Activated CD4-positive, alpha-beta T cell treated with anti-CD3 and anti-CD28 coated beads, Interleukin-2, amount 10 ng/mL, durations not matched to agents 24 days and 14 days (primary cell): ENCODE measurements at regions not wholly inside any gene's neighbourhood (a gene's known extent, or its start where the extent isn't known, plus 50 kb on each side); places are given as distances from the start of the nearest gene placed in this dataset.

Experiments used
- DNase-seq: peaks from one replicate; pipeline ENCODE4 v3.0.0; 2022
- H3K27ac Mint-ChIP-seq: one replicate; pipeline ENCODE4 v1.8.0; 2022; ENCODE audit warnings: mild to moderate bottlenecking, mixed read lengths
- H3K27me3 Mint-ChIP-seq: one replicate; pipeline ENCODE4 v1.8.0; 2022; ENCODE audit warnings: mixed read lengths
- H3K36me3 Mint-ChIP-seq: one replicate; pipeline ENCODE4 v1.8.0; 2022; ENCODE audit warnings: low read depth, mild to moderate bottlenecking, mixed read lengths
- H3K4me1 Mint-ChIP-seq: one replicate; pipeline ENCODE4 v1.8.0; 2021; ENCODE audit warnings: mixed read lengths
- H3K4me3 Mint-ChIP-seq: one replicate; pipeline ENCODE4 v1.8.0; 2022; ENCODE audit warnings: mild to moderate bottlenecking, moderate library complexity, mixed read lengths
- H3K9me3 Mint-ChIP-seq: one replicate; pipeline ENCODE4 v1.8.0; 2021; ENCODE audit warnings: mixed read lengths
- intact Hi-C: fragments of 100-400 bp; cut with micrococcal nuclease; formaldehyde crosslinking; loops from one replicate; pipeline ENCODE4 v1.15.1; 2023

GRCh38 chr7:137094-137891, 55.1 kb upstream of the FAM20C start:
- intact Hi-C loops = no loop called here
- Mint-ChIP-seq H3K36me3 (no peaks in the 10 kb centered on the region), H3K27ac (no peak overlapping the region), H3K4me1 (no peaks in the 10 kb centered on the region), H3K27me3 (peaks cover 3% of the 10 kb centered on the region), H3K4me3 (no peak overlapping the region), H3K9me3 (no peaks in the 10 kb centered on the region)
- no peak for DNase-seq

GRCh38 chr7:139131-139530, 53.2 kb upstream of the FAM20C start:
- Mint-ChIP-seq H3K36me3 (no peaks in the 10 kb centered on the region), H3K4me1 (no peaks in the 10 kb centered on the region), H3K4me3 (no peak overlapping the region), H3K9me3 (no peaks in the 10 kb centered on the region), H3K27me3 (peaks cover 3% of the 10 kb centered on the region), H3K27ac (no peak overlapping the region)
- DNase-seq = no peak
- intact Hi-C loops = no loop called here

DNA sequence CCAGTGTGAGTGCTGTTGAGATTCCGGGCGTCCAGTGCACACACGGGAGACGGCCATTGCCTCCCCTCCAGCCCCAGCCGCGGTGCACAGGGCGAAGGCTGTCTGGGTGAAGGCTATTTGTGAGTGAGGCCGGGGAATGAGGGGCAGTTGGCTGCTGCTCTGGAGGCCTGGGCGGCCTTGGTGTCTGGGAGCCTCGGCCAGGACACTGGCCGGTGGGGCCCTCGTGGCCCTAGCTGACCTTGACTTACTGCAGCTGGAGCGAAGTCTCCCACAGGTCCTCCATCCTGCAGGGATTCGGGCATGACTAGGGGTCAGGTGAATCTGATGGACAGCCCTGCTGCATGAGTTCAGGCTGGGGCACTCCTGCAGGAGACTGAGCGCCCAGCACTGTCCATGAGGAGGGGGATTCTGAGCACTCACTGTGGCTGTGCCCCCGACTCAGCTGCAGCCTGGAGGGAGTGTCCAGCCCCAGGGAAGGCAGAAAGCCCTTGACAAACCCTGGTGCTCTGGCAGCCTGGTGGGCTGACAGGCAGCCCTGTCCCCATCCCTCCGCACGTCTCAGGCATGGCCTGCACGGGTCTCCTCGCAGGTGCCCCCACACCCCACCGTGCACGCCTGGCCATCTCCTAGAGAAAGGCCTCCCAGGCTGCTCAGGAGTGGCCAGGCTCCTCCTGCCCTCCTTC, 52.7 kb upstream of the FAM20C start:
- intact Hi-C loops = no loop called here
- DNase-seq = no peak
- Mint-ChIP-seq H3K4me1 (no peaks in the 10 kb centered on the region), H3K36me3 (no peaks in the 10 kb centered on the region), H3K27ac (no peak overlapping the region), H3K9me3 (no peaks in the 10 kb centered on the region), H3K4me3 (no peak overlapping the region), H3K27me3 (peaks cover 3% of the 10 kb centered on the region)

DNA sequence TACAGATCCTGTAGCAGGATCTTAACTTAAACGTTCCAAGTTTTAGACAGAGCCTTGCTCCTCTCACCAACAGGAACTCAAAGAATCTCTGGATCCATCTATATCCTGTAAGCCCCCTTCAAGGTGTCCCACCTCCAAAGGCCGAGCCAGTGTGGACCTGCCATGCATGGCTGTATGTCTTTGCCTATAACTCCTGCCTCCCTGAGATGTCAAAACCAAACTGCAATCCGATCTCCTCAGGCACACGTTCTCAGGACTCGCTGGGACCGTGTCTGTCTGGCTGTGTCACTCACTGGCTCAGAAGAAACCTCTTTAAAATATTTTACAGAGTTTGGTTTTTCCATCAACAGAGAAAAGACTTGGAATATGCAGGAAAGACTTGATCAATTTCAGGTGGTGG, 51.4 kb upstream of the FAM20C start:
- Mint-ChIP-seq H3K4me3 (no peak overlapping the region), H3K36me3 (no peaks in the 10 kb centered on the region), H3K27ac (no peak overlapping the region), H3K27me3 (peaks cover 3% of the 10 kb centered on the region), H3K9me3 (no peaks in the 10 kb centered on the region), H3K4me1 (no peaks in the 10 kb centered on the region)
- no peak for DNase-seq
- intact Hi-C loops = no loop called here

DNA sequence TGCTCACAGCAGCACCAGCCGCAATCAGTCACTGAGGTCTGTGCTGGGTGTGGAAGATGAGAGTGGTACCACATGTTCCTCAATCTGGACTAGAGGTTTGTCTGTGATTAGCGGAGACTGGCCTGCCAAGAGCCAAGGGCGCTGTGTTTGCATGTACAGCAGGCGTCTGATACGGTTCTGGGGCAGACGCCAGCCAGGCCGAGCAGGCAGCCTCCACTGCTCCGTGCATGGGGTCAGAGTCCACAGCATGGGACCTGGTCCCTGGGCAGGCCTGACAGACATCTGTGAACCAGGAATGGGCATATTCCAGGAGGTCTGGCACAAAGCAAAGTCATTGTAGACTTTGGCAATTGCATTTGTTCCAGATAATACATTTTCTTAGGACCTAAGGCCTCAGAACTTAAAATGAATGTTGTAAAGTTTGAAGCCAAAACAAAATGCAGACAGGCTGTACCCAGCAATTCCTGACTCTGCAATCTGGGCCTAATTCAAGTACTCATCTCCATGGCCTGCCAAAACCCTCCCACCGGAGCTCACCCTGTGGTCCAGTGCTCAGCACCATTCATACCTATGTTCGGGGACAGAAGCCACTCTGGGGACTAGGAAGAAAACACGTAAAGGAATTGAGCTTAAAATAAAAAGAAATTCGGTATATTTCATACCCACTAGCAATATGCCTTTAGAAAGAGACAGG, 50.0 kb upstream of the FAM20C start:
- Mint-ChIP-seq H3K27ac (no peak overlapping the region), H3K27me3 (peaks cover 3% of the 10 kb centered on the region), H3K36me3 (peaks cover 5% of the 10 kb centered on the region), H3K4me3 (no peak overlapping the region), H3K9me3 (no peaks in the 10 kb centered on the region), H3K4me1 (no peaks in the 10 kb centered on the region)
- intact Hi-C loops = no loop called here
- DNase-seq = no peak
